ENCODE measurements at regions not wholly inside any gene's neighbourhood (a gene's known extent, or its start where the extent isn't known, plus 50 kb on each side); places are given as distances from the start of the nearest gene placed in this dataset.
A peak's percentile ranks its signal among the peaks of the same experiment; 100 is the strongest.
"Not testable (repeated sequence)": the region's sequence is repeated elsewhere in the genome, so short reads cannot be mapped to it uniquely, and the experiment has no call there.

GRCh38 chr21:23593582-23593981 is 2013.7 kb downstream of the MRPL39 start:
- TF ChIP-seq CTCF (IDR thresholded peaks at IDR 0.05), result no peak
- DNase-seq (ENCODE audit: low spot score), result no peak
- Mint-ChIP-seq H3K36me3 (ENCODE audit: low read depth) (no peaks in the 10 kb centered on the region), H3K4me1 (ENCODE audit: low read depth) (no peaks in the 10 kb centered on the region), H3K4me3 (ENCODE audit: unreplicated experiment) (no peak overlapping the region), H3K27me3 (ENCODE audit: low read depth) (no peaks in the 10 kb centered on the region), H3K27ac (ENCODE audit: unreplicated experiment) (no peak overlapping the region), H3K9me3 (ENCODE audit: low read depth) (peaks cover 41% of the 10 kb centered on the region)

GRCh38 chr21:23585419-23585818 is 2021.9 kb downstream of the MRPL39 start:
- TF ChIP-seq CTCF (IDR thresholded peaks at IDR 0.05), result no peak
- Mint-ChIP-seq H3K4me1 (ENCODE audit: low read depth) (no peaks in the 10 kb centered on the region), H3K4me3 (ENCODE audit: unreplicated experiment) (no peak overlapping the region), H3K27ac (ENCODE audit: unreplicated experiment) (no peak overlapping the region), H3K9me3 (ENCODE audit: low read depth) (peaks cover 2% of the 10 kb centered on the region), H3K36me3 (ENCODE audit: low read depth) (no peaks in the 10 kb centered on the region), H3K27me3 (ENCODE audit: low read depth) (no peaks in the 10 kb centered on the region)
- no peak for DNase-seq (ENCODE audit: low spot score)

GRCh38 chr21:23579573-23579972 is 2027.7 kb downstream of the MRPL39 start:
- Mint-ChIP-seq H3K4me3 (ENCODE audit: unreplicated experiment) (no peak overlapping the region), H3K27ac (ENCODE audit: unreplicated experiment) (no peak overlapping the region), H3K4me1 (ENCODE audit: low read depth) (no peaks in the 10 kb centered on the region), H3K27me3 (ENCODE audit: low read depth) (no peaks in the 10 kb centered on the region), H3K36me3 (ENCODE audit: low read depth) (no peaks in the 10 kb centered on the region), H3K9me3 (ENCODE audit: low read depth) (peaks cover 5% of the 10 kb centered on the region)
- no peak for DNase-seq (ENCODE audit: low spot score)
- no peak for TF ChIP-seq CTCF (IDR thresholded peaks at IDR 0.05)

GRCh38 chr21:23578027-23578426 is 2029.3 kb downstream of the MRPL39 start:
- Mint-ChIP-seq H3K27me3 (ENCODE audit: low read depth) (no peaks in the 10 kb centered on the region), H3K4me3 (ENCODE audit: unreplicated experiment) (no peak overlapping the region), H3K36me3 (ENCODE audit: low read depth) (no peaks in the 10 kb centered on the region), H3K27ac (ENCODE audit: unreplicated experiment) (no peak overlapping the region), H3K4me1 (ENCODE audit: low read depth) (no peaks in the 10 kb centered on the region), H3K9me3 (ENCODE audit: low read depth) (peaks cover 10% of the 10 kb centered on the region)
- no peak for DNase-seq (ENCODE audit: low spot score)
- TF ChIP-seq CTCF (IDR thresholded peaks at IDR 0.05), result peak; percentile 25

GRCh38 chr21:23574932-23575331 is 2032.3 kb downstream of the MRPL39 start:
- TF ChIP-seq CTCF (IDR thresholded peaks at IDR 0.05), result no peak
- H3K4me1 Mint-ChIP-seq (ENCODE audit: low read depth), result no peaks in the 10 kb centered on the region
- no peaks in the 10 kb centered on the region for H3K27me3 Mint-ChIP-seq (ENCODE audit: low read depth)
- no peaks in the 10 kb centered on the region for H3K36me3 Mint-ChIP-seq (ENCODE audit: low read depth)
- no peak for DNase-seq (ENCODE audit: low spot score)
- H3K9me3 Mint-ChIP-seq (ENCODE audit: low read depth), result peaks cover 10% of the 10 kb centered on the region
- no peak overlapping the region for H3K4me3 Mint-ChIP-seq (ENCODE audit: unreplicated experiment)
- H3K27ac Mint-ChIP-seq (ENCODE audit: unreplicated experiment), result no peak overlapping the region

- H3K9me3 Mint-ChIP-seq (ENCODE audit: low read depth); H3K4me3 Mint-ChIP-seq (ENCODE audit: unreplicated experiment); H3K27ac Mint-ChIP-seq (ENCODE audit: unreplicated experiment); H3K27me3 Mint-ChIP-seq (ENCODE audit: low read depth); DNase-seq (ENCODE audit: low spot score); H3K36me3 Mint-ChIP-seq (ENCODE audit: low read depth); H3K4me1 Mint-ChIP-seq (ENCODE audit: low read depth): not testable (repeated sequence)
Observed at GRCh38 chr21:23548924-23549323, 2058.4 kb downstream of the MRPL39 start.

Measured in chondrocyte (in vitro differentiated cells).